GM18870 (cell line): ENCODE measurements at regions not wholly inside any gene's neighbourhood (a gene's known extent, or its start where the extent isn't known, plus 50 kb on each side); places are given as distances from the start of the nearest gene placed in this dataset.
"Not testable (repeated sequence)": the region's sequence is repeated elsewhere in the genome, so short reads cannot be mapped to it uniquely, and the experiment has no call there.

Source experiments
- ATAC-seq: cut with Tn5 transposase; IDR thresholded peaks from one replicate; pipeline ENCODE4 v1.9.1; 2021; ENCODE audit warnings: moderate library complexity; ENCODE audit not compliant: unreplicated experiment

DNA sequence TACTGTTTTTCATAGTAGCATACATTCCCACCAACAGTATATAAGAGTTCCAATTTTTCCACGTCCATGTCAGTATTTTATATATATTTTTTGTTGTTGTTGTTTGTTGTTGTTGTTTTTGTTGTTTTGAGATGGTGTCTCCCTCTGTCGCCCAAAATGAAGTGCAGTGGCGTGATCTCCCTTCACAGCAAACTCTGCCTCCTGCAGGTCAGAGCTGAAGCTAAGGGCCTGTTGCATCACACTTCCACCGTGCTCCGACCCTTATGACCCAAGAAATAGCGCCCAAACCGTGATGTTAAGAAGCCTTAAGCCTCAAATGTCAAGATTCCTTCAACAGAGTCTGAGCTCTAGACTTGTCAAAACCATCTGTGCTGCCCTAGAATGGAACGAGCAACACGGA, 2032.3 kb downstream of the MRPL39 start:
- no peak for ATAC-seq

DNA sequence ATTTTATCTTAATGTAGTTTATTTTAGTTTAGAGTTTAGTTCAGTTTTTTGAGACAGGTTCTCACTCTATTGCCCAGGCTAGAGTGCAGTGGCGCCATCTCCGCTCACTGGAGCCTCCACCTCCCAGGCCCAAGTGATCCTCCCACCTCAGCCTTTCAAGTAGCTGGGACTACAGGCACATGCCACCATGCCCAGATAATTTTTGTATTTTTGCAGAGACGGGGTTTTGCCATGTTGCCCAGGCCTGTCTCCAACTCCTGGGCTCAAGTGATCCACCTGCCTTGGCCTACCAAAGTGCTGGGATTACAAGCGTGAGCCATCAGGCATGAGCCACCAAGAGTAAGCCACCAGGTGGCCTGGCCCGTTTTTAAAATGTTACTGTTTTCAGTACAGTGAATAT, 2058.4 kb downstream of the MRPL39 start:
- ATAC-seq = not testable (repeated sequence)

- no peak for ATAC-seq
Observed at GRCh38 chr21:23543333-23543732, 2063.9 kb downstream of the MRPL39 start.

DNA sequence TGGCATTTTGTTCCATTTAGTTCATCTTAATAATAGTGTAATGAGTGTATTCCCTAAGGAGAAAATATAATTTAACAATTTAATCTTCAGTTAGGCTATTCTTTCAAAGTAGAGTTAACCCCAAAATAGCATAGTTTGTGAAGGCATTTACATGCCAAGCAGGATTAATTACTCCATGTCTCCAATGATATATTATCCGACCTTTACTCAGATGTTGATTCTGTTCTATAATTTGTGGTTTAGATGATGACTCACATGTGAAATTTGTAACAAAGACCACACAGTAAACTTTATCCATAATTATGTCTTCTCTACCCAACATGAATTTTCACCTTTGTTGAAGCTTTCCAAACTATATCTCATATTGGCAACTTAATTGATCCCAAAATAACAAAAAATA, 2065.2 kb downstream of the MRPL39 start:
- ATAC-seq = no peak

DNA sequence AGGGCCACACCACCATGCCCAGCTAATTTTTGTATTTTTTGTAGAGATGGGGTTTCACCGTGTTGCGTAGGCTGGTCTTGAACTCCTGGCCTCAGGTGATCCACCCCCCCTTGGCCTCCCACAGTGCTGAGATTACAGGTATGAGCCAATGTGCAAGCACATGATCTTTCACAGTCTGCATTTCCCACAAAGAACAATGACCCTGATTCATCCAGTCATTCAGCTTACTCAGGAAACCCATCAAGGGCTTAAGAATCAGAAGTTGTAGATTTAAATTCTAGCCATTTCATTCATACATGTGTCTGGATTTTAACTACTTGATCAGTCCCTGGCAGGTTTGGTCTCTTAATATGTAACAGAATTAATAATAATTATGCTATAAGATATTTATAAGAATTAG, 2065.7 kb downstream of the MRPL39 start:
- ATAC-seq = no peak

GRCh38 chr21:23534850-23535249, 2072.4 kb downstream of the MRPL39 start:
- ATAC-seq = no peak

DNA sequence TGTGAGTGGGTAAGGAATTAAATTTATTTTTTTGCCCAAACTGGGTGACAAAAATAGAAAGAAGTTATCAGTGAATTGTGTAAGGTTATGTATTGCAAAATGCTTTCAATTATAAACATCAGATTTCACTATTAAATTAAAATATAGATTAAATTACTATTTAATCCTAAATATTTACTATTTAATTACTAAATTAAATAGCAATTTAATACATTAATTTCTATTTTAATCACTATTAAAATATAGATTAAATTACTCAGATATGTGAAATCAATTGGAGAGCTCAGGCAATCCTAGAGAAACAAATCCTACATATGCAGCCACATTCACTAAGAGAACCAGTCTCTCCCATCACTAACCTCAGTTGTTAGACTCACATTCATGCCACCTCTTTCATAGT, 2075.8 kb downstream of the MRPL39 start:
- no peak for ATAC-seq

GRCh38 chr21:23524685-23525084, 2082.6 kb downstream of the MRPL39 start:
- ATAC-seq = no peak

DNA sequence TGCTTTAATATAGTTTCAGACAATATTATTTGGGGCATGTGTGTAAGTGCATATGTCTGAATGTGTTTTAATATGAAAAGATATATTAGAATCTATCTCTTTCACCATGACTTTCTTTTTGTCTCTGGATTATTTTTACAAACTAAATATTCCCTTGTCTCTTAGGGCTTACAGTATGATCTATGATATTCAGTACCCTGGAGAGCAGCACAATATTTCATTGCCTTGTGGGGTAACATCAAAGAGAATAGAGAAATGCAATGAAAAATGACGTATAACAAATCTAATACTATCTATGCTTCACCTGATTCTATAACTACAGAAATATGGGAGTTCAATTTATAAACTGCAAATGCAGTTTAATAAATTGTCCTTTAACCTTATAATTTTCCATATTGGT, 2084.5 kb downstream of the MRPL39 start:
- ATAC-seq = no peak

DNA sequence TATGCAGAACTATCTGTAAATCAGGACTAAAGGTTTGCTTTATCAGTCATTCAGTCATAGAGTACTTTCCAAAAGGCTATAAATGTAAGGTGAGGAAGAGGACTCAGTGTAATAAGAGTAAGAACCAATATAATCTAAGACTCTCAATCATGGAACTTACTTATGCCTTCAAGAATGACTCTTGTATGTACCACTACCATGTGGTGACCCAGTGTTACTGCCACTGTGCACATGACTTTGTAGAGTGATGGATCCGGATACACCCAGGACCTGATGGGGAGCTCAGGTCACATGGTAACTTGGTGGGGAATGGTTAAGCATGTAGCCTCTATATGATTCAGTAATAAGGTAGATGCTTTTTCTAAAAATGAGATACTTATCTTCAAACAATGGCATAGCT, 2099.8 kb downstream of the MRPL39 start:
- ATAC-seq = no peak

DNA sequence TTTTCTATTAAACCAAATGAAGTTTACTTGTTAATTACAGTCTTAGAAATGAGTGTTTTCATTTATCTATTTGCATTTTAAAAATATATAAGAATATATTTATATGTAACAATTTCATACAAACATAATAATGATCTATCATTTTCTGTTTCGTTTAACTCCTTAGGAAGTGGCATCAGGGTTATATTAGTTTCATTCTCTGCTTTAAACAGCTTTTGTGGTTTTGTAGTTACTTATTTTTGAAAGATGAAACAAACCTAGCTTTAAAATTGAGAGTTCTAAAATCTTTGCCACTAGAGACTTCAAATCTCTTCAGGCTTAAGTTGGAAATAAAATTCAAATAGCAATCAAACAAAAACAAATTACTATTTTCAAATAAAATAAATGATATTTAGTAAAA, 2110.6 kb downstream of the MRPL39 start:
- peak; percentile 96 for ATAC-seq

DNA sequence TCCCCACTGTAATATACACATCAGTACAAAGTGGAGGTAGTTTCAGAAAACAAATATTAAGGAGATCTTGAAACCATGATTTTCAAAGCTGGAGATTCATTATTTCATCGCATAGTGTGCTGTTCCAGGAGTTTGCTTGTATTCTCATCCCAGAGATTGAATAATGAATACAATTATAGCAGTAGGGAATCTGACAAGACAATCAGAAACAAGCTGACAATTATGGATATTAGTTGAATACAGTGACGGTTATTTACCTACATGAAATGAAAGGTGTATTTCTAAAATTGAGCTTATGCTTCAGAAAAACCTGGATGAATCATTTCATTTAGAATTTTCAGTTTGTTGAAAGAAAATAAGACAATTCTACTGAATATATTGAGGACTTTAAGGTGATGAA, 2119.0 kb downstream of the MRPL39 start:
- no peak for ATAC-seq

- no peak for ATAC-seq
Observed at GRCh38 chr21:23480591-23481270, 2126.6 kb downstream of the MRPL39 start.

GRCh38 chr21:23478381-23478780, 2128.9 kb downstream of the MRPL39 start:
- ATAC-seq = no peak

GRCh38 chr21:23475281-23476219, 2131.7 kb downstream of the MRPL39 start:
- ATAC-seq = no peak

GRCh38 chr21:23471877-23472276, 2135.4 kb downstream of the MRPL39 start:
- ATAC-seq = peak; percentile 95

DNA sequence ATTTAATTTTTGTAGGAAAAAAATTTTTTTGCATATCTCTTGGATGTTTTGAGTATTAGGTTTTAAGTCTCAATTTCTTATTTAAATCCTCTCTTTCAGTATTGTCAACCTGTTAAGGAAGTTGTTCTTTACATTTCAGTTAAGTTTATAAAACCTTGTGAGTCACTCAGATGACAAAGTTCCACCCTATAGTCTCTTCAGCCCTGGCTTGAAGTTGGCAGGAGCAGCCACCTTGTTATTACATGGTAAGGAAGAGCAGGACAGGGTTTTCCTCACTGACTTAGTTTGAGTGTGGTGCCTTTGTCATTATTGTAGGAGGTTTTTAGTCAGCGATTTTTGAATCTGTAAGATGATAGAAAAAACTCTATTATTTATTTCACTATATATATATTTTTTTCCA, 2143.9 kb downstream of the MRPL39 start:
- ATAC-seq = no peak

- peak; percentile 94 for ATAC-seq
Observed at GRCh38 chr21:23455676-23456075, 2151.6 kb downstream of the MRPL39 start.

- peak; percentile 45 for ATAC-seq
Observed at GRCh38 chr21:23452384-23453083, 2154.7 kb downstream of the MRPL39 start.

DNA sequence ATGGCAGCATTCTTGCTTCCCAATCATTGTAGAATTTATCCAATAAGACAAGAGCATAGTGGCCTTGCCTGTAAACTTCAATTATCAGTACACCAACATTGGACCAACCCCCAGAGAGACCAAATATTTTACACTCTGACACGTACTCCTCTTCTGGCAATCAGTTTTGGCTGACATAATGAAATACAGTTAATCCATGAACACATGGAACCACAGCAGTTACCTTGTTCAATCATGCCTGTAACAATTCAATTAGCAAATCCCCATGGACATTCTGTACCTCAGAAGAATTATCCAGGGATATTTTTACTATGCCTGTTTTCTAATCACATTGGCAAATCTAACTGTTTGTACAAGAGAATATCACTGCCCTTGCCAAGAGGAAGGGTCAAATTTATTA, 2162.0 kb downstream of the MRPL39 start:
- ATAC-seq = no peak

DNA sequence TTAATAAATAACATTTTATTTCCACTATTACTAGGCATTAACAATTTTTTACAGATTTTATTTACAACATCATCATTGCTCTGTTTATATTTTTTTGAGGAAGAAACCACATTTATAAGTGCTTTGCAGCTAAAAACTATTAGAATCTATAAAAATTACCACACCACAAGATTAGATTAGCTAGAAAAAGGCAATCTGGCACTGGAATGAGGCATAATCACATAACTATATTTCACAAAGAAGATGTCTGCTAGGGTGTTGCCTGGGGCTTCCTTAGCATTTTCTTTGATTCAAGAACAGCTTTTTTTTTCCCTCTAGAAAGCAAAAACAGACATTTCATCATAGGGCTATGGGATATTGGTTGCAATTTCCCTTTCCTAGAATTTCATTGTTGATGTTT, 2169.2 kb downstream of the MRPL39 start:
- no peak for ATAC-seq
